Panc1 (cell line): ENCODE measurements at regions not wholly inside any gene's neighbourhood (a gene's known extent, or its start where the extent isn't known, plus 50 kb on each side); places are given as distances from the start of the nearest gene placed in this dataset.

Source experiments
- CTCF ChIP-seq: fragments of 450-650 bp; IDR thresholded peaks from 2 replicates; pipeline ENCODE4 v1.5.1; 2017; ENCODE audit warnings: mild to moderate bottlenecking
- POLR2AphosphoS5 ChIP-seq: IDR thresholded peaks from 2 replicates; pipeline ENCODE4 v1.6.1; 2012; ENCODE audit warnings: mild to moderate bottlenecking, low read depth, low read length, moderate library complexity

DNA sequence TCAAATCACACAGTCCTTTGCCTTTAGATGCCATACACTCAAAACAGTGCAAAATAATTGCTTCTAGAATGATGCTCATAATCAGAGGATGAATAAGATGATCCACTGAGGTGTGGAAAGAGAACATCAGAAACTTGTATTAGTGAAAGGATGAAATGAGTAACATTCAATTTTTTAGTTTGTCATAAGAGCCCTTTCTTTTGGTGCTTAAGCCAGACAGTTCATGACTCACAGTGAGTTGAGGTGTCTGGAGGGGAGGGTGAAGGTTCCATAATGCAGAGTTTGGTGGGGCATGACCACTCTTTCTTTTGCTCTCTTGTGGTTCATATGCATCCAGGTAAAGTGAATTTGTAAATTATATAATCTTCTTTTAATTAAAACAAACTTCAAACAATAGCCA is 415.0 kb upstream of the CELF4 start:
- TF ChIP-seq CTCF (no peak), POLR2AphosphoS5 (no peak)
